ENCODE measurements at regions not wholly inside any gene's neighbourhood (a gene's known extent, or its start where the extent isn't known, plus 50 kb on each side); places are given as distances from the start of the nearest gene placed in this dataset.

- Histone ChIP-seq H3K4me3 (ENCODE audit: insufficient read depth, low read depth, low read length) (no peak overlapping the region), H3K18ac (ENCODE audit: low read depth, low read length) (no peak overlapping the region), H3K9me3 (ENCODE audit: control insufficient read depth, insufficient read depth, low read length) (no peaks in the 10 kb centered on the region), H3K27ac (ENCODE audit: insufficient read depth, low read length) (no peak overlapping the region), H2AK9ac (replicated peaks; ENCODE audit: low read depth, low read length, poor library complexity) (no peak overlapping the region), H3K4me2 (ENCODE audit: low read depth, low read length) (no peak overlapping the region), H3K36me3 (ENCODE audit: control insufficient read depth, insufficient read depth, low read length) (no peaks in the 10 kb centered on the region), H2AFZ (replicated peaks; ENCODE audit: low read length, poor library complexity) (no peak overlapping the region), H2BK20ac (ENCODE audit: low read depth, low read length) (no peak overlapping the region), H3K27me3 (ENCODE audit: control insufficient read depth, insufficient read depth, low read length) (no peaks in the 10 kb centered on the region), H3K4ac (ENCODE audit: low read depth, low read length) (no peak overlapping the region), H3K56ac (ENCODE audit: extremely low read depth, insufficient read depth, low read length) (no peak overlapping the region), H2BK15ac (ENCODE audit: low read depth, low read length) (no peak overlapping the region), H2AK5ac (ENCODE audit: low read depth, low read length) (no peak overlapping the region), H3K4me1 (ENCODE audit: control insufficient read depth, insufficient read depth, low read length) (no peaks in the 10 kb centered on the region), H4K20me1 (ENCODE audit: insufficient read depth, low read length) (no peaks in the 10 kb centered on the region), H3K79me1 (ENCODE audit: low read depth in 1 of 2, low read length in 2 of 2) (no peaks in the 10 kb centered on the region), H3K14ac (replicated peaks; ENCODE audit: low read depth, low read length) (no peak overlapping the region), H4K8ac (ENCODE audit: low read depth in 2 of 2, low read length in 2 of 2) (no peak overlapping the region), H3K23ac (ENCODE audit: low read depth, low read length) (no peak overlapping the region), H3K9me1 (ENCODE audit: insufficient read depth, low read length) (no peaks in the 10 kb centered on the region), H2BK120ac (ENCODE audit: low read depth, low read length) (no peak overlapping the region), H2BK5ac (ENCODE audit: low read depth, low read length, poor library complexity, severe bottlenecking) (no peak overlapping the region), H4K91ac (ENCODE audit: insufficient read depth, low read depth, low read length) (no peak overlapping the region), H3K9ac (ENCODE audit: low read depth, low read length) (no peak overlapping the region), H4K5ac (ENCODE audit: low read depth, low read length) (no peak overlapping the region)
- in situ Hi-C loops (cut with MboI; ENCODE audit: low sequenced_read_pairs): no loop called here
- DNase-seq: no peak
- no peak for ATAC-seq (ENCODE audit: low read depth)
- WGBS, 2 experiments (ENCODE audit: extremely low coverage in 2 of 2, insufficient read length in 1 of 2): no CpG with 5 or more reads among the region's 5 CpGs
- TF ChIP-seq RAD21 (IDR thresholded peaks at IDR 0.05; ENCODE audit: low read length): no peak
- TF ChIP-seq, protein P1, sequence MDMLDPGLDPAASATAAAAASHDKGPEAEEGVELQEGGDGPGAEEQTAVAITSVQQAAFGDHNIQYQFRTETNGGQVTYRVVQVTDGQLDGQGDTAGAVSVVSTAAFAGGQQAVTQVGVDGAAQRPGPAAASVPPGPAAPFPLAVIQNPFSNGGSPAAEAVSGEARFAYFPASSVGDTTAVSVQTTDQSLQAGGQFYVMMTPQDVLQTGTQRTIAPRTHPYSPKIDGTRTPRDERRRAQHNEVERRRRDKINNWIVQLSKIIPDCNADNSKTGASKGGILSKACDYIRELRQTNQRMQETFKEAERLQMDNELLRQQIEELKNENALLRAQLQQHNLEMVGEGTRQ (IDR thresholded peaks at IDR 0.05; ENCODE audit: low read depth, low read length): no peak
- no peak for TF ChIP-seq NFE2L2 (IDR thresholded peaks at IDR 0.05; ENCODE audit: low read depth, low read length)
- no peak for TF ChIP-seq MXI1 (IDR thresholded peaks at IDR 0.05; ENCODE audit: borderline replicate concordance, low read depth, low read length)
- TF ChIP-seq RCOR1 (IDR thresholded peaks at IDR 0.05; ENCODE audit: insufficient replicate concordance, low read length): no peak
- TF ChIP-seq MAFK (IDR thresholded peaks at IDR 0.05; ENCODE audit: low read depth, low read length): no peak
- TF ChIP-seq MAZ (IDR thresholded peaks at IDR 0.05; ENCODE audit: borderline replicate concordance, low read depth, low read length): no peak
- TF ChIP-seq ELK1 (IDR thresholded peaks at IDR 0.05; ENCODE audit: borderline replicate concordance, low read depth, low read length): no peak
- TF ChIP-seq RFX5 (IDR thresholded peaks at IDR 0.05; ENCODE audit: low read depth, low read length): no peak
- no peak for TF ChIP-seq SMC3 (IDR thresholded peaks at IDR 0.05; ENCODE audit: low read depth, low read length)
- TF ChIP-seq CTCF (conservative IDR thresholded peaks at IDR 0.05; ENCODE audit: low read depth, low read length): no peak
- no peak for TF ChIP-seq POLR2A (IDR thresholded peaks at IDR 0.05; ENCODE audit: low read depth, low read length)
- no peak for TF ChIP-seq FOS (IDR thresholded peaks at IDR 0.05; ENCODE audit: low read depth, low read length)
- no peak for TF ChIP-seq CEBPB (IDR thresholded peaks at IDR 0.05; ENCODE audit: low read depth, low read length)
- TF ChIP-seq CHD1 (IDR thresholded peaks at IDR 0.05; ENCODE audit: low read depth, low read length): no peak
- intact Hi-C loops (cut with micrococcal nuclease): no loop called here
- no TSS peak for BruUV-seq (replicated peaks)
- dilution Hi-C loops (cut with HindIII; ENCODE audit: low sequenced_read_pairs, unreplicated experiment): no loop called here
- POLR2A ChIA-PET (ENCODE audit: unreplicated experiment): no interaction called here
- CTCF ChIA-PET: interaction anchor here (0.9 to 1.4 kb wide), 3 partner anchors 11 to 47 kb away, joined by 3 to 4 read pairs (median 3); no protein-coding TSS in a partner anchor
These were observed 494.1 kb upstream of the DPH6 start for GRCh38 chr15:36039996-36040572.

All from IMR-90 (cell line).